GM18870 (cell line): ENCODE measurements at regions not wholly inside any gene's neighbourhood (a gene's known extent, or its start where the extent isn't known, plus 50 kb on each side); places are given as distances from the start of the nearest gene placed in this dataset.
"Not testable (repeated sequence)": the region's sequence is repeated elsewhere in the genome, so short reads cannot be mapped to it uniquely, and the experiment has no call there.

Source experiments
- ATAC-seq: cut with Tn5 transposase; IDR thresholded peaks from one replicate; pipeline ENCODE4 v1.9.1; 2021; ENCODE audit warnings: moderate library complexity; ENCODE audit not compliant: unreplicated experiment

- no peak for ATAC-seq
These were observed 160.2 kb downstream of the URI1 start for GRCh38 chr19:30102239-30102638.

DNA sequence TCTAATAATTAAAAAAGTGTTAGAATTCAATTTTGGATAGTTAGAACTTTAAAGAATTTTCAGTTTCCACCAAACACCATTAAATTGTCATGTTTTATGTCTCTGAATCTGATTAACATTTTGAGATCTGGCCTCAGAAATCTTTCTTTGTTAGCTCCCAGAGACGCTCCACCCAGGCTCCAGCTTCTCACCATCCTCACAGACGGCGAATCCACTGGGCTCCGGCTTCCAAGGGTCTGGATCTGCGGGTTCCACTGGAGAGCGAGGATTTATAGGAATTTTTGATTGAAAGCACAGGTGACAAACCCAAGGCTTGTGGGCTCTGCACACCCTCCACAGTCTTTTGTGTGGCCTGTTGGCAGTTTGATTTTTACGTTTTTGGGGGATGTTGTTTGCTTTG lies 160.6 kb downstream of the URI1 start:
- ATAC-seq, result no peak

GRCh38 chr19:30103981-30104380 lies 161.9 kb downstream of the URI1 start:
- ATAC-seq, result no peak

DNA sequence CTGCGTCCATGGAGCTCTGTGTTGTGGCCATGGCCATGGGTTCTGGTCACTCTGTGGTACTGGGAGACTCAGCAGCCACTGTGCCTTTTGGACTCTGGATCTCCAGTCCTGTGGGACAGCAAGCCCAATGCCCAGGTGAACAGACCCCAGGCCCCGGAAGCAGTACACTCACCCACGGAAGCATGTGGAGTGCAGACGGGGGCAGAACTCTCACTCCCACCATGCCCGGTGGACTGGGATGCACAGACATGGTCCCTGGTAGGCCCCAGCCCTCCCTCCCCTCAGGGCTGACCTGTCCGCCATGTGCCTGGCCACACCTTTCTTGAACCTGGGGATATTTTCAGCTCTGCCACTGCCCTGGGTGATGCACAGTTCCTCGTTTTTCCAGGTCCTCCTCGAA lies 163.3 kb downstream of the URI1 start:
- ATAC-seq, result no peak

DNA sequence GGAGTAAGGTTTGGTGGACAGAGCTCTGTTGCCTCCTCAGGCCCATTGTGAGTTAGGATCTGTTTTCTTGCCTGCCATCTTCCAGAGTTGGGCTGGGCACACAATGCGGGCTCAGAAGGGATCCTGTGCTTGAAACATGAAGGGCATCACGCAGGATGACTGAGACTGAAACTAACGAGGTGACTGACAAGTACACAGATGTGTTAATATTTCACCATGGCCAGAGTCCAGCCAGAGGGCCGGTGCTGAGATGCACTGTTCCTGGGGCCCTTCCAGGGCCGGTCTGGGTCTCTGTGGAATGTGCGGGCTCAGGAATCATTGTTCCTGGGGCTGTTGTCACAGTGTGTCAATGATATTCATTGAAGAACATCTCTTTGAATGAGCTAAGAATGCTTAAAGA lies 163.7 kb downstream of the URI1 start:
- ATAC-seq, result no peak

DNA sequence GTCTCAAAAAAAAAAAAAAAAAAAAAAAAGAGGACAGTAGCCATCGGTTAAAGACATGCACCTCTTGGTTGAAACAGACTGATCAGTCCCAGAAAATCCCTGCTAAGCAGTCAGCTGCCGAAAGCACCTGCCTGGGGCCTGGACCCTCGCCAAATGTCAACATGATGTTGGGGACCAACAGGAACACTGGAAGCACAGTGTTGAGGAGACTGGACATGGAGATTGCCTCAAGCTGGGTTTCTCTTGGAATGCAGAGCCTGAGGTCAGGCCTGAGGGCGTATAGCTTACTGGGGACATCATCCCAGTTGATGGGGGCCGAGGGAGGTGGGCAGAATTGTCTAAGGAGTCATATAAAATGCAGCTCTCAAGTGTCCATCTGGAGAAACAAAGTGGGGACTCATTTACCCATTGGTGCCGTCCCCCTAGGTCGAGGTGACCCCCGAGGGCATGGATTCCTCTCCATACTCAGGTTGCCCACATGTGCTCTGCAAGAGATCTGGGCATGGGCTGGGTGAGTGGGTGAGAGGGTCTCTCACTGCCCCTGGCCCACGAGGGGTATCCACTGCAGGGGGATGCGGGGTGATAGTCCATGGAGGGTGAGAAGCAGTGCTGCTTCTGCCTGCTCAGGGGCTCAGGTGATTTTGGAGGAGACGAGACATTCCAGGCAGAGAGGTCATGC lies 164.5 kb downstream of the URI1 start:
- no peak for ATAC-seq

GRCh38 chr19:30107251-30107650 lies 165.2 kb downstream of the URI1 start:
- no peak for ATAC-seq

DNA sequence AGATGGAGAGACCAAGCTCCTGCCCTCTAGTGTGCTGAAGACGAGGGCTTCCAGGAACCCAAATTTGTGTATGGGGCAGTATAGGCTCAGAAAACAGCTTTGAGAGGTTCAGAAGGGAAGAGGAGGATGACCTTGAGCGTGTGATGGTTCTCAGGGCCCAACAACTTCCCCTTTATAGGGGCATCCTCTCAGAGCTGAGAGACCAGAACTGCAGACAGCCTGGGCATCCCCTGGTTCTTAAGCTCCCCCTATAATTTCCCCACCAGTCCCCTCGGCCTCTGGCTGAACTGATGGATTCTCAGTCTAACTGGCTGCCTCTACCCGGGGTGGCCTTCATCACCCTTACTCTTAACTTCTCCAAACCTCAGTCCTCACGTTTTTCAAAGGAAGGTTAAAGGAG lies 167.5 kb downstream of the URI1 start:
- ATAC-seq, result no peak

DNA sequence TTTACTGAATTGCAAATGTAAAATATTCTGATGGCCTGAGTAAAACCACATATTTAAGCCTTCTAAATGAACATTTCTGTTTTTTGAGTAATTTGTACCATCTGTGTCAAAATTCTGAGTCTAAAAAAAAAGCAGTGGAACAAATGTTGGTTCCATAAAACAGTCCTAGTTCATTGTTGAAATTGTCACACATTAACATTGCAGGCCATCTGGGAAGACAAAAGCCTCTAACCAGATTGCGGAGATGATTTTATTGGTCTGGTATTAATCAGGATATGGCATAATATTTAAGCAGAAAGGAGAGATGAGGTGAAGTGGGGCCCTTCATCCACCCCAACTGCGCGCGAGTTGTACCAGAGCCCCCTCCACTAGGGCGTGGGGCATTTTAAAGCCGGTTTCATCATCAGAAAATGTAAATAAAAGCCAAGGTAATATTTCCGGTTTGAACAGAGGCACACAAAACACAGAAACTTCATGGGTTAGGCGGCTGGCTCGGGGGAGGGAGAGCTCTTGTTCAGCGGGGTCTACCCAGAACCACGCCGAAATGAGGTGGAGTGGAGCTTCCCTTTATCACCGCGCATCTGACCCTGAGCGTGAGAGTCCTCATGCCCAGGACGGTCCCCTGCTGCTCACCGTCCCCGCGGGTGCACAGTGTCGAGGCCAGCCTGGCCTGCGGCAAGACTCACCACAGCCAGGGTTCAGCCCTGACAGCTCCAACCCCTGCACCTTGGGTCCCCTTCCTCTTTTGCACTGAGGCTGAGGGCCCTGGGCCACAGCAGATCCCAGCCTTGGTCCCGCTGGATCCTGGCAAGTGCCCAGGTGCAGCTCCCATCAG lies 169.2 kb downstream of the URI1 start:
- ATAC-seq, result no peak

DNA sequence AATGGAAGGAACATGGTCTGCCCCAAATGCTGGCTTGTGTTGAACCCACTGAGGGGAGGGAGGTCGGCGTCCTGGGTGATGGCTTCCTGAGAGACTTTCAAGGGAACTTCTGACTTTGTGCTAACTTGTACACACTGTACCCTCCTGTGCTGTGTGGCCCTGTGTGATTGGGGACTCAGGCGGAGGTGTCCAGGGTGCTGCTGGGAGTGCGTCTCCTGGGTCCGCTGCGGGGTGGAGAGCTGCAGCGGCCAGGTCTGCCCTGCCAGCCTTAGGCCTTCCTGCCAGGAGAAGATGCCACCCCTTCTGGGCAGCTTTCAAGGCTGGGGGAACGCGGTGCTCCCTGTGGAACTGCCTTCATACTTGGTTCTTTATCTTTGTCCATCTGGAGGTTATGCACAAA lies 170.1 kb downstream of the URI1 start:
- ATAC-seq, result no peak

- no peak for ATAC-seq
These were observed 170.6 kb downstream of the URI1 start for GRCh38 chr19:30112666-30113065.

DNA sequence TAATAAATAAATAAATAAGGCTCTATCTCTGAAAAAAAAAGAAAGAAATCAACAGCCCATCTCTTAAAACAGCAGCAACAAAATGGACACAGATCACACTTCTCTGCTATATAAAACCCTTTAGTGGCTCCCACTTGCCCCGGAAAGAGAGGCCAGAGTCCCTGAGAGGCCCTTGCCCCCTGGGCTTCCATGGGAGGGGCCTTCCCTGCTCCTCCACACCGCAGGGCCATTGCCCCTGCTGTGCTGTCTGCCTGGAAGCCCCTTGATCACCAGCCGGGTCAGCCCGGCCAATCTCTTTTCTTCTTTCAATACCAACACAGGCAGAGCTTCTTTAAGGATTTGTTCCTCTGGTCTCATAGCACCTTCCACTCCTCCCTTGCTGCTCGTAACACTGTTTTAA lies 171.1 kb downstream of the URI1 start:
- no peak for ATAC-seq

DNA sequence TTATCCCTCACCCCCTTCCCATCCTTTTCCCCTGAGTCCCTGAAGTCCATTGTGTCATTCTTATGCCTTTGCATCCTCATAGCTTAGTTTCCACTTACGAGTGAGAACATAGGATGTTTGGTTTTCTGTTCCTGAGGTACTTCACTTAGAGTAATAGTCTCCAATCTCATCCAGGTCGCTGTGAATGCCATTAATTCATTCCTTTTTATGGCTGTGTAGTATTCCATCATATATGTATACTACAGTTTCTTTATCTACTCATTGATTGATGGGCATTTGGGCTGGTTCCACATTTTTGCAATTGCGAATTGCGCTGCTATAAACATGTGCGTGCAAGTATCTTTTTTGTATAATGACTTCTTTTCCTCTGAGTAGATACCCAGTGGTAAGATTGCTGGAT lies 172.1 kb downstream of the URI1 start:
- not testable (repeated sequence) for ATAC-seq

- no peak for ATAC-seq
These were observed 173.9 kb downstream of the URI1 start for GRCh38 chr19:30115947-30116346.

- no peak for ATAC-seq
These were observed 174.5 kb downstream of the URI1 start for GRCh38 chr19:30116530-30116929.

DNA sequence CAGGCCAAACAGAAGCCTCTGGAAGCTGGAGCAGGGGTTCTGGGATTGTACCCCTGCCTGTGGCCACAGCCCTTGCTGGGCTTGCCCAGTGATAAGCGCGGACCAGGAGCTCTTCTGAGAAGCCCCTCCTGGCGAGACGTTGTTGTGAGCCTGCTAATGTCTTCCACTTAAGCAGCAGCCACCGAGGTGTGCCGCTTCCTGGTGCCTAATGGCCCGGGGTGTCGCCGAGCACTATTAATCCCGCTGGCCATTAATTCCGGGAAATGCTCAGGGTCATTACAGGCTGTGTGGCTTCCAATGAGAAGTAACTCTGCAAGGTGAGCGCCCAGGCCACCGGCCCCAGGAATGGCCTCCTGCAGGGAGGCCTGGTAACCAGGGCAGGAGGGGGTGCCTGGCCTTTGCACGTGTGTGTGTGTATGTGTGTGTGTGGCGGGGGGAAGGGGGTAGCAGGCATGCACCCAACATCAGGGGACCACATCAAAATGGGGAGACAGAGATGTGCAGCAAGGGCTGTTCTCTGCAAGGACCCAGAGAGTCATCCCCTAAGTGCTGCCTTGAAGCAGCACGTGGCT lies 175.0 kb downstream of the URI1 start:
- no peak for ATAC-seq

DNA sequence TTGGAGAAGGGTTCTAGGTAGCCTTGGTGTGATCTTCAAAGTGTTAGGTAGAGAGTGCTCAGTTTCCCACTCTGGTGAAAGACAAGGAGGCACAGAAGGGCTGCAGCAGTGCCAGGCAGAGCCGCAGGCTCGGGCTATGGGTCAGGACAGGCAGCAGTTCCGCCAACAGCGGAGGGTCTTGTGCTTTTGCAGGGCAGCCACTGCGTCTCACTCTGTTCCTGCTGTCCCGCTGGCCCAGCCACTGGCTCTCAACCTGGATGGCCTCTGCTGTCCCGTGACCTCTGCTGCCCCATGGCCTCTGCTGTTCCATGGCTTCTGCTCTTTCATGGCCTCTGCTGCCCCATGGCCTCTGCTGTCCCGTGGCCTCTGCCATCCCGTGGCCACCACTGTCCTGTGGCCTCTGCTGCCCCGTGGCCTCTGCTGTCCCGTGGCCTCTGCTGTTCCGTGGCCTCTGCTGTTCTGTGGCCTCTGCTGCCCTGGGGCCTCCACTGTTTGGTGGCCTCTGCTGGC lies 175.7 kb downstream of the URI1 start:
- no peak for ATAC-seq

GRCh38 chr19:30118221-30118620 lies 176.2 kb downstream of the URI1 start:
- no peak for ATAC-seq

DNA sequence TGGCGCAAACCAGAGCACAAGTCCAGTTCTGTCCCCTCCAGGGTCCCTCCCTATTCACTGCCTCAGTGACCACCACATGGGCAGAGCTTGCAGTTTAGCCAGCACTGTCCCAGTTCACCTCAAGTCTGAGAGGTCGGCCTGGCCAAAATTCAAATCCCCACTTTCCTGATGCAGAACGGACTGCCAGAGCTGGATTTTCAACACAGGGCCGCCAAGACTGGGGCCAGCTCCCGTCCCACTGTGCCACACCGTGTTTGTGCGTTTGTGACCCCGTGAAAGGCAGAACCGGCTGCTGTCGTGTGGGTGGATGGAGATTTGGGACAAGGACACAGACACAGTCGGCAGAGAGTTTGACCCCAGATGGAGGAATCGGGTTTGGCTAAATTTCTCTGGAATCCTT lies 176.7 kb downstream of the URI1 start:
- ATAC-seq, result no peak

DNA sequence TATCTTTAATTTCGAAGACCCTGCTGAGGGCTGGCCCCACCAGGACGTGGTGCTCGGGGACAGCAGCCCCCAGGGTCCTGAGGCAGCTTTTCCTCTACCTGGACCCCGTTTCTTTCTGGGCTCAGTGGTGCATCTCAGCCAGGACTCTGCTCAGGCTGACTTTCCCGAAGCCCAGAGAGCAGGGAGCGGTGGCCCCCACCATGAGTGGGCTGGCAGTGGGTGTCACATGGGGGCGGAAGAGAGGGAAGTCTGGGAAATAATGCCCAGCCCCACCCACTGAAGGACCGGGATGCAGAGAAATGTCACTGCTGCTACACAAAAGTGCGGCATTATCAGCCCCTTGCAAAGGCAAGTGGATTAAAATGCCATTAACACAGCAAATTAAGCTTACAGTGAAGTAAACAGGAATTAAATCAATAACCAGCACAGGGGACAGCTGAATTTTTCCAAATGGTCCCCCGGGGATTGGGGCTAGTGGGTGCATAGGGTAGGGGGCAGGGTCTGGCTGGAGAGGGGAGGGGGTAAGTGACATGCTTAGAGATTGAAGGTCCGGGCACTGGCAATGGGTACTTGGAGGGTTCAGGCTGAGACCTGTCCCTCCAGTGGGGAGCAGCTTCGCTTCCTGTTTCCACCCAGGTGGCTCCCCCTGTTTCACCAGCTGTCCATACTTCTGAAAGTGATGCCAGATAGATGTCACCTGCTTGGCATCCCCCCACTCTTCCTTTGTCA lies 177.3 kb downstream of the URI1 start:
- ATAC-seq, result no peak

GRCh38 chr19:30120860-30121484 lies 178.9 kb downstream of the URI1 start:
- ATAC-seq, result no peak
